Hypothalamus (tissue), 51 donors: ENCODE measurements at regions not wholly inside any gene's neighbourhood (a gene's known extent, or its start where the extent isn't known, plus 50 kb on each side); places are given as distances from the start of the nearest gene placed in this dataset.

Source experiments
- DNase-seq, 51 donors: peaks; one replicate each; lab custom pipeline; 2025; lab: John Stamatoyannopoulos, UW

DNA sequence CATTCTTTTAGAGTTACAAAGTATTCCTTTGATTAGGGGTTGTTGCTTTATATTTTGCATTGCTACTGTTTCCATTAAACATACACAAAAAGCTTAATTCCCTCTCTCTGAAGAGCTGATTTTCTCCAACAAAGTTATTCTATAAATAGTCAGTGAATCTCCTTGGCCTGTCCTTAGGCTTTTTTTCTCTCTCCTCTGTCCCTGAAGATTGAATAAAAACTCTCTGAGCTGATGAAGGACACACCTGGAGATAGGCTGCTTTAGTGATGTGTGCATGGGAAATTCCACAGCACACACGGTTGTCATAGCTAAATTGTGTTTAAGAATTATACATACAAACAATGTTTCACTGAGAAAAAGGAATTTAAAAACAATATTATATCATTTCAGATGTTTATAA is 90.5 kb upstream of the TMEM106B start:
- no peak for DNase-seq

DNA sequence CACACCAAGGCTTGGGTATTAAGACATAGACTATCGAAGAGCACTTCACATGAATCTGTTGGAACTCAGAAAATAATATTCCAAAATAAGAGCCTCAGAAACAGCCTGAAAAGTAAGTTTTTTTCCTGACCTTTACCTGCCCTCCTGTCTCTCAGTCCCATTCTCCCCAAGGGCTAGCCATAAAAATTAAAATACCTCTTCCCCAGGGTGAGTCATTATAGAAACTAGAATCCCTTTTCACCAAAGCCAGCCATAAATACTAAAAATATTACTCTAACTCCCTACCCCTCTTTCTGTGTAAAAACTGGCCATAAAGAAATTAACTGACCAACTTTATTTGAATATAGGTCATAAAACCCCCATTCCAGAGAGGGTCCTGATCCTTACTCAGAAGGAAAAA is 87.9 kb upstream of the TMEM106B start:
- DNase-seq: no peak

DNA sequence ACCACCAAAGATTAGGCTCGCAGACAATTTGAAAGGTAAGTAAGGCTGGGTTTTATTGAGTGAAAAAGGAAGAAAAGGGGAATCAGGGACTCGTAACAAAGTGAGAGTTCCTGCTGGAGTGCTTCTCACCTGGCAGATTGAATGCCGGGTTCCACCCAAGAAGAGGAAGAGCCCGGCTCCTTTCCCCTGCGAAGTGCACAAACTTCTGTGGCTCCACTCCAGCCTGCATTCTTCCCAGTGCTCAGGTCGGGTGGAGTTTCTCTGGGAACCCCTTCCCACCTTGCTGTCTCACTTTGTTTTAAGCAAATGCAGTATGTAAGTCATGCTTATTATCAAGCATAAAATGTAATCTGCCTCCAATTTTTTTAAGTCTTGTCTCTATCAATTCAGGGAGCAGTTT is 87.1 kb upstream of the TMEM106B start:
- no peak for DNase-seq

DNA sequence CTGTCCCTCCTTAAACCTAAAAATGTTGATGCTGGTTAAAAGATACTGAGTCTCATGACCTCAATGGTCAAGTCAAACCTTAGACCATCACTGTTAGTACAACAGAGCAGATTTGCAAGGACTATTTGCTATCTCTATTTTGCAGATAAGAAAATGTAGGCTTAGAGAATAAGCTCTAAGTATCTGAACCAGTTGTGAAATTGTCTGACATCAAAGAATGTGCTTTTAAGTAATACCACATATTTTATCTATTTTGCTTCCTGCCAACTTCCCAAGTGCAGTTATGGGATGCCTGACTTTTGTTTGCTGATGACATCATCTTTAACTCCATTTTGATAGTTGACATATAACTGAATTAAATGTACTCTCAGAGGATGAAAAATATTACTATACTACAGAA is 83.6 kb upstream of the TMEM106B start:
- DNase-seq: no peak

DNA sequence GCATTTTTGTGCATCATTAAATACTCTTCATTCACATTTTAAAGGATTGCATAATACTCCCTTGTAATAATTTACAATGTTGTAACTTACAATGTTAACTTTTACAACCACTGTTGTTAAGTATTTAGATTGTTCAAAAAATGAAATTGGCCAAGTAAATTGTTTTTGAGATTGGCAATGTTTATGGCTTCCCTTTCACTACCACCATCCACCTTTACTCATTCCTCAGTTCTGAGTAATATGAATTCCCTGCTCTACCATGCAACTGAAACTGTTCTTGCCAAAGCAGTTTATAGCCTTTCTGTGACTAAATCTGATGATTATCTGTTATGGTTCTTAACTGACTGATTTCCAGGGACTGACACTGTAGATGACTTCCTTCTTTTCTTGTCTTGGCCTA is 80.5 kb upstream of the TMEM106B start:
- no peak for DNase-seq

DNA sequence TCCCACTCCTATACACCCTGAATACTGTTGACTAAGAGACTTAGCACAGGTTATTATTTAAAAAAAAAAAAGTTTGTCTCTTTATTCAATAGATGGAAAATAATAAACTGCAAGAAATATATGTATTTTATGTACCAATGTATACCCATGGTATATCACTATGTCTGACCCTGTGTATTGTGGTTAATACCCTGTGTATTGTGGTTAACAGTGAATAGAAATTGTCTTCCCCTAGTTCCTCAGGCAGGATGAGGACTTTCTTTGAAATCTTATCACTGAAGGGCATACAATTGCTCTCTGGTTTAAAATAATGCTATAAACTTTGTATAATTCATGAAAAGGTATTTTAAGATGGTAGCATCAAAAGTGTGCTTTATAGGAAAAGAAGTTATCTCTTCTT is 80.0 kb upstream of the TMEM106B start:
- DNase-seq: no peak

DNA sequence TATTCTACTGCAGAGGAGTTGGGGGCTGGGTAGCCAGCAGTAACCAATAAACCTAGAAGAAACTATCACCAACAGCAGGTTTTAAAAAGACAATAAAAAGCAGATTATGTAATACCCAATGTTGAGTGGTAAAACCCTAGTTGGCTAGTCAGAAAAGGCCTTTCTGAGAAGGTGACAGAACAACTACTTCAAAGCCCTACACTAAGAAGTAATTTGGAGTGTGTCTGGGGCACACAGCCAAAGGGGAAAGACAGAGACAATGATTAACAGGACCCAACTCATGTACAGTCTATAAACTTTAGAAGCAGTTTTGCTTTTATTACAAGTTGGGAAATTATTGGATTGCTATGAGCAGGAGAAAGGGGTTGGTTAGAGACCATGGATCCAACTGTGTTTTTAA is 77.2 kb upstream of the TMEM106B start:
- no peak for DNase-seq

DNA sequence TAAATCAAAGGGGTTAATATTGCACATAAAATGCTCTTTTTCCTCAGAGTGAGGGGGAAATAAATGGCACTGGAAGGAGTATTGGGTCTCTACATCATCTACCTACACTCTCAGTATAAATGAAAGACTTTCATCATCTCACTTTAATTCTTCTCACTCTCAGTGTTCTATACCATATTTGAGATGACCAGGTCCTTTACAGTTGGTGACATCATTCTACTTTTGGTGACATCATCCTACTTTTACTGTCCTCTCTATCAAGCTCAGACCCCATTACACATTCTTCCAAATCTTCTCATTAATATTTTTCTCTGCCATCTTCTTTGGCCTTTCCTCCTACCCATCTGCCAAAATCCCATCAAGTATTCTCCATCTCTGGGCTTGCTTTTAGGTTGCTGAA is 74.6 kb upstream of the TMEM106B start:
- no peak for DNase-seq

DNA sequence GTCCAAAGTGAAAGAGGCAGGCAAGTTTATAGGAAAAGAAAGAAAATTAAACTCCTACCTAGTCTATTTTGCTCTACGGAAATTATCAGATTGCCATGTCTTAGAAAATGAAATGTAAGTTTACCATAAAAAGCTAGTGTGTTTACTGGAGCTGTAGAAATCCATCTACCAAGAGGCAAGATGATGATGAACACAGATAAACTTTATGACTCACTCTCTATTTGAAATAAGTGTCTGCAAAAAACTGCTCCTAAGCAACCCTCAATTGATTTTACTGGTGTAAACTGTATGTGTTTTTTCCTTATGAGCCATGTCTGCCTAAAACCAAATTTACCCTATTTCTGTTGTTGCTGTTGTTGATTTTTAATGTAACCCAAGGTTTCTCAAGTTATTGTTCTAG is 73.8 kb upstream of the TMEM106B start:
- DNase-seq: no peak

DNA sequence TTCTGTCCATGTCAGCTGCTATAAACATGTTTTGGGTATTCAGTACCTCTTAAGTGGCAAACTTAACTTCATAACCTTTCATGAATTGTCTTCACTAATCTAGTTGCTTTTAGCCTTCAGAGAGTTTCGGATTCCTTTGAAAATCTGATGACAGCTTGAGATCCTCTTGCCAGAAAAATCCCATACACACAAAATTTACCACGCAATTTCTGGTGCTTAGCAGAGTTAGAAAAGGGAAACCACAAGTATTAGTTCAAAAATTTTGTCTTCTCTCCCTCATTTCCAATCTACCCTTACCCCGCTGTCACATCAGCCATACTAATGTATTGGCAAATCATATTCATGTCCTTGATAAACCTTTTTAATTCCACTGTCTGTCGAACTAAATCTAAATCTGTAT is 72.7 kb upstream of the TMEM106B start:
- DNase-seq: no peak

DNA sequence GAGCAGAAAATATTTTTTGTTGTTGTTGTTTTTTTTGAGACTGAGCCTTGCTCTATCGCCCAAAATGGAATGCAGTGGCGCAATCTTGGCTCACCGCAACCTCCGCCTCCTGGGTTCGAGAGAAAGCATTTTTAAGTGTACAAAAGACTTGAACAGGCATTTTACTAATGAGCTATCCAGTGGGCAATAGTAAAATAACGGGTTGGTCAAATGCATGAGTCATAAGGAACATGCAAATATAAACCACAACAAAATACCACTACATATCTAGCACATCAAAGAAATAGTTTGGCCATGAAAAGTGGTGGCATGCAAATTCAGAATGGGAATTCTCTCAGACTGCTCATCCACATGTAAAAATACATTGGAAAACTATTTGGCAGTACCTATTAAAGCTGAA is 71.7 kb upstream of the TMEM106B start:
- DNase-seq: no peak

DNA sequence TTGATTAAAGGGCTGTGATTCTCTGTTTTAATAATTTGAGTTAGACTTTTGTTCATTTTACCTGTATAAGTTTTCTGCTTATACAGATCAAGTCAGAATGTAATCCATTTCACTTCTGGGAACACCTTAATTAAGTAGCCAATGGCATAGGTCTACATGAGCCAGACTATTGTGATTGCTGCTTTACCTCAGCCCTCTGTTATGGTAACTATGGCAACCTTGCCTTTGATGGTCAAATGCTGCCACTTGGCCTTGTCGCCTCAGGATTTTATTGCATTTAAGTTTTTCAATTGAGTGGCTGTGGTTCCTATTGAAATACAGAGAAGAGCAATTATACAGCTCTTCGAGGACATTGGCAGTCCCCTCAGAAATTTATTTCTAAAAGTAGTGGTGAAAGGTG is 64.3 kb upstream of the TMEM106B start:
- DNase-seq: no peak

DNA sequence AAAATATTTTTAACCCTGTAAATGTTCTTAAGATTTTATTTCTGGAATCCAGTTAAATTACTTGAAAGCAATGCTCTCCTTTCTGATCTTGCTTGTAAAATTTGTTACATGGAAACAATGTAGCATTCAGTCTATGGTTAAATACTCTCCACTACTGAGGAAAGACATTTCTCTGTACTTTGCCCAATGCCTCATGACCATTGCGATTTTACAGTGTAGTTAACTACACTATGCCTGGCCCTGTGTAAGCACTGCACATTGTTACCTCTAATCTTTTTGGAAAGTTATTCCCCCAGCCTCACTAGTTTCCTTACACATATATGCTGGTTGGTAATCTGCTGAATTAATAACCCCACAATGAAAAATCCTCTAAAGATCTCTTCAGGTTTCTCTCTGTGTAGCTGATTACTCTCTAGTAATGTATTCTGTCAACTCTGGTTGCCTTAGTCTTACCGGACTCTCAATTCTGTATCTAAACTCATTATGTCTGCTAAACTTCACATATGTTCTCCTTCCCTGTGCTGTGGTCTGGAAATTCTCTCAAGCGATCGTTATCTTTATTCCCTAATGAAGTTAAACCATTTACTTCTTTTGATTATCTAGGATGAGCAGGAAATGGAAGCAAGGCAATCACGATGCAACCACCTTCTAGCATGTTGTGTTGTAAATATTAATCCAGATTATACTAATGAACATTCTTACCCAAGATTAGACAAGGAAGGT is 58.7 kb upstream of the TMEM106B start:
- DNase-seq: no peak

DNA sequence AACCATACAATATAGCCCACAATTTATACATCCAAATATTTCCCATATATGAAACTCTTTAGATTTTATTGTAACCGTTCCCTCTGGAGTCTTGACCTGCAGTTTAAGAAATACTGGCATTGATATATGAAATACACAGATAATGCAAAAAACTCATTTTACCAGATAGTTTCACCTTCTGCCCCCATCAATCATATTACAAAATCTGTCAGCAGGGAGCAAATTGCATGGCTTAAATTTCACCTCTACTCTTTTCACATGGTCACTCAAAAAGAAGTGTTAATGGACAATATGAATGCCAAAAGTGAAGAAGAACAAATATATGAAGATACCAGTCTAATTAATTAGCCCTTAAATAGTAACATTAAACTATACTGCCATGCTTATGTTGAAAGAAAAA is 57.0 kb upstream of the TMEM106B start:
- no peak for DNase-seq

DNA sequence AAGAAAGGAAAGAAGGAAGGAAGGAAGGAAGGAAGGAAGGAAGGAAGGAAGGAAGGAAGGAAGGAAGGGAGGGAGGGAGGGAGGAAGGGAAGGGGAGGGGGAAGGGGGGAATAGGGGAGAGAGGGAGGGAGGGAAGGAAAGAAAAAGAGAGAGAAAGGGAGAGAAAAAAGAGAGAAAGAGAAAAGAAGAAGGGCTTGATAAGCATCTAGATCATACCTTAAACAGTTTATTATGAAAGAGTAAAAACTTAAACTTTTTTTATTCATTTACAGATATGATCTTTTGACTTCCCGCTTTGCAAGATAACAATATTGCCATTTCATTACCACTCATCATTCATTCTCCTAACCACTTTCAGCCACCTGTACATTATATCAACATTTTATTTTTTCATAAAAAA is 53.6 kb upstream of the TMEM106B start:
- no peak for DNase-seq

DNA sequence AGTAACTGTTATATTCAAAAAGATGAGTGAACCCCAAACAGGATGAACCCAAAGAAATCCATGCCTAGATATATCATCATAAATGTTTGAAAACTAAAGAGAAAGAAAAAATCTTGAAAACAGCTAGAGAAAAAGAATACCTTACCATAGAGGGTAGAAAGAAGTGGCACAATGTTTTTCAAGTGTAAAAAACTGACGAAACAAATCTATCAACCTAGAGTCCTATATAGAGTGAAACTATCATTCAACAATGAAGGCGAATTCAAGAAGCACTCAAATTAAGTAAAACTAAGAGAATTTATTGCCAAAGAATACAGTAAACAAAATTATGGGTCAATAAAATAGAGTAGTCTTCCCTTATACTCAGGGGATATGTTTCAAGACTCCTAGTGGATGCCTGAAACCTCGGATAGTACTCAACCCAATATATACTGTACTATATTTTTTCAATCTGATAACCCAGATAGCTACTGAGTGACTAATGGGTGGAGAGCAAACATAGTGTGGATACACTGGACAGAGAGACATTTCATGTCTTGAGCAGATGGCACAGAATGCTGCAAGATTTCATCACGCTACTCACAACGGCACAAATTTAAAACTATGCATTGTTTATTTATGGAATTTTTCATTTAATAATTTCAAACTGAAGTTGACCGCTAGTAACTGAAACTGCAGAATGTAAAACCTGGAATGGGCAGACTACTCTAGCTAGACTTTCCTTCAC is 52.6 kb upstream of the TMEM106B start:
- no peak for DNase-seq

DNA sequence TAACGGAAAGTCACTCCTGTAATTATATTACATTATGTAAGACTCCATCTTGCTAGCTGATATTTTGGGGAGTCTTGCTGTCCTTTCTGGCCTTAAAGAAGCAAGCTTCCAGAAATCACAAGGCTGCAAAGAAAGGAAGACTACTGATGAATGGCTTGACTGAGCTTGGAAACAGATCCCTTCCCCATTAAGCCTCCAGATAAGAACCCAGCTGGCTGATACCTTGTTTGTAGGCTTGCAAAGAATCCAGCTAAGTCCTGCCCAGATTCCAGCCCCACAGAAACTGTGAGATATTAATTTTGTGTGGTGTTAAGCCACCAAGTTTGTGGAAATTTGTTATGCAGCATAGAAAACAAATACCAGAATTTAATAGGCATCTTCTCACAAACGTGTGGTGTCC is 49.9 kb upstream of the TMEM106B start:
- no peak for DNase-seq
